K562 (cell line): ENCODE measurements at regions not wholly inside any gene's neighbourhood (a gene's known extent, or its start where the extent isn't known, plus 50 kb on each side); places are given as distances from the start of the nearest gene placed in this dataset.

Experiments used
- JUN ChIP-seq, 2 experiments: sonication (generic) in 1 of 2; formaldehyde crosslinking in 1 of 2; IDR thresholded peaks; 2 replicates each; pipeline versions ENCODE4 v1.6.1 to v1.8.0; 2012 to 2022; ENCODE audit warnings: borderline replicate concordance in 2 of 2, mild to moderate bottlenecking in 2 of 2, improper control_type of control experiment in 1 of 2, low read depth in 1 of 2, low read length in 1 of 2, missing genetic modification reagents in 1 of 2
- MTA3 ChIP-seq: fragments of 450-650 bp; formaldehyde crosslinking; IDR thresholded peaks from 2 replicates; pipeline ENCODE4 v1.6.1; 2017; ENCODE audit warnings: mild to moderate bottlenecking, borderline replicate concordance
- ZBTB34 ChIP-seq: fragments of 250-450 bp; sonication (Bioruptor Pico); IDR thresholded peaks from 2 replicates; pipeline ENCODE4 v1.8.0; 2021; ENCODE audit warnings: mild to moderate bottlenecking, moderate library complexity
- ZBTB7A ChIP-seq: IDR thresholded peaks from 2 replicates; pipeline ENCODE4 v1.6.1; 2011; ENCODE audit warnings: low read depth, mild to moderate bottlenecking, low read length, moderate library complexity, borderline replicate concordance; ENCODE audit not compliant: control insufficient read depth

DNA sequence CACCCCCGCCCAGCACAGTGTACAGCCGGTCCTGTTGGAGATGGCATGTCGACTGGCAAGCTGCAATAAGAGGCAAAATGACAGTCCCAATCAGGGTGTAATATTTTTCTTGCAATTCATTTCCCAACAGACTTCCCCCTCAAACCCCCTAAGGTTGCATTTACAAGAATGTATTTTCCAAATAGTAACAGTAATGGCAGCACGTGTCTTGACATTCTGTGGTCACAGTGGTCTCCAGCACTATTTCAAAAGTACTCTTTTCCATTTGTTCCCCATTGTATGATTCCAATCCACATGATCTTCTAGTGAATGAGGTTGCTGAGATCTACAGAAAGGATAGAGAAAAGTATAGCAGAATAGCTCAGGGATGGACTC is 97.8 kb upstream of the CARMIL1 start:
- TF ChIP-seq ZBTB7A (no peak), ZBTB34 (CRISPR knock-in tag) (no peak), JUN (IDR thresholded peaks at IDR 0.05; ENCODE audit: borderline replicate concordance, low read depth, low read length) (no peak), JUN (CRISPR knock-in tag; IDR thresholded peaks at IDR 0.05; ENCODE audit: borderline replicate concordance) (no peak), MTA3 (no peak)
